ENCODE measurements at regions not wholly inside any gene's neighbourhood (a gene's known extent, or its start where the extent isn't known, plus 50 kb on each side); places are given as distances from the start of the nearest gene placed in this dataset.

DNA sequence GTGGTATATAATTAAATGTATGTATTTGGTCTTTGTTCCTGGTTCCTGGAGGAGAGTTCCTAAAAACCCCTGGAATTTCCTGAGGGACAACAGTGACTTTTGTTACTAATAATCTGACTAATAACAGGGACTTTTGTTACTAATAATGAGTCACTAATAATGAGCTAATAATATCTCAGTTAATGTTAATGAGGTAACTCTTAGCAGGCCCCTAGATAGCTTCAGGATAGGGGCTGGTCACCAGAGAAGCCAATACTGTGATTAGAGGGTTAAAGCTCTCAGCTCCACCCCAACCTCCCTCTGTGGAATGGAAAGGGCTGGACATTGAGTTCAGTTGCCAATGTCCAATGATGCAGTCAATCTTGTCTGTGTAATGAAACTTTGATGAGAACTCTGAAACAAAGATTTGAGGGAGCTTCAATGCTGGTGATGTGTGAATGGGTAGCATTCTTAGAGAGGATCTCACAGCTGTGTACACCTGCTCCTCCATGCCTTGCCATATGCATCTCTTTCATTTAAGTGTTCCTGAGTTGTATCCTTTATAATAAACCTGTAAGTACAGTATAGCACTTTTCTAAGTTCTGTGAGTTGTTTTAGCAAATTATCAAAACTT lies 1431.4 kb upstream of the TENM4 start:
- H3K27ac ChIP-seq (ENCODE audit: insufficient read length, low read depth, low read length): no peak overlapping the region
- Mint-ChIP-seq H3K27me3 (ENCODE audit: low read depth) (no peaks in the 10 kb centered on the region), H3K4me3 (no peak overlapping the region), H3K9me3 (no peaks in the 10 kb centered on the region), H3K36me3 (ENCODE audit: insufficient read depth in 1 of 3, low read depth in 3 of 3) (no peaks in the 10 kb centered on the region), H3K27ac (no peak overlapping the region; a peak in 1 of 7 replicates), H3K4me1 (no peaks in the 10 kb centered on the region)
- no peaks in the 10 kb centered on the region for H3K4me1 ChIP-seq (ENCODE audit: insufficient read depth, low read length)
- H3K79me1 ChIP-seq (ENCODE audit: insufficient read depth, low read depth, low read length, poor library complexity, severe bottlenecking): no peaks in the 10 kb centered on the region
- H3K56ac ChIP-seq (ENCODE audit: insufficient read length, low read depth, low read length): no peak overlapping the region
- H2BK20ac ChIP-seq (ENCODE audit: low read depth, low read length, poor library complexity, severe bottlenecking): no peak overlapping the region
- H3K27me3 ChIP-seq (ENCODE audit: insufficient read depth, low read length): no peaks in the 10 kb centered on the region
- no peak overlapping the region for H3K18ac ChIP-seq (ENCODE audit: insufficient read length, low read depth, low read length)
- no peak overlapping the region for H2AK5ac ChIP-seq (ENCODE audit: insufficient read length, low read length)
- no peak overlapping the region for H3K4me2 ChIP-seq (ENCODE audit: insufficient read depth, insufficient read length, low read length)
- no peak overlapping the region for H2BK120ac ChIP-seq (ENCODE audit: low read depth, low read length, poor library complexity, severe bottlenecking)
- no peak overlapping the region for H2BK5ac ChIP-seq (ENCODE audit: insufficient read length, low read length)
- no peak overlapping the region for H4K8ac ChIP-seq (replicated peaks; ENCODE audit: insufficient read length, low read depth, low read length)
- H2BK12ac ChIP-seq (ENCODE audit: insufficient read length, low read depth, low read length): no peak overlapping the region
- H3K9me3 ChIP-seq (ENCODE audit: control insufficient read depth, low read depth, low read length): no peaks in the 10 kb centered on the region
- H3K4ac ChIP-seq (ENCODE audit: low read depth, low read length): no peak overlapping the region
- H2AFZ ChIP-seq (ENCODE audit: low read length): no peak overlapping the region
- H3K14ac ChIP-seq (ENCODE audit: insufficient read depth, low read length): no peak overlapping the region
- DNase-seq: no peak
- no peaks in the 10 kb centered on the region for H3K23me2 ChIP-seq (ENCODE audit: insufficient read length, low read depth, low read length, poor library complexity, severe bottlenecking)
- no peak overlapping the region for H3K23ac ChIP-seq (ENCODE audit: insufficient read length, low read depth, low read length)
- H3K79me2 ChIP-seq (ENCODE audit: insufficient read depth, low read length): no peaks in the 10 kb centered on the region
- TF ChIP-seq, protein P1, sequence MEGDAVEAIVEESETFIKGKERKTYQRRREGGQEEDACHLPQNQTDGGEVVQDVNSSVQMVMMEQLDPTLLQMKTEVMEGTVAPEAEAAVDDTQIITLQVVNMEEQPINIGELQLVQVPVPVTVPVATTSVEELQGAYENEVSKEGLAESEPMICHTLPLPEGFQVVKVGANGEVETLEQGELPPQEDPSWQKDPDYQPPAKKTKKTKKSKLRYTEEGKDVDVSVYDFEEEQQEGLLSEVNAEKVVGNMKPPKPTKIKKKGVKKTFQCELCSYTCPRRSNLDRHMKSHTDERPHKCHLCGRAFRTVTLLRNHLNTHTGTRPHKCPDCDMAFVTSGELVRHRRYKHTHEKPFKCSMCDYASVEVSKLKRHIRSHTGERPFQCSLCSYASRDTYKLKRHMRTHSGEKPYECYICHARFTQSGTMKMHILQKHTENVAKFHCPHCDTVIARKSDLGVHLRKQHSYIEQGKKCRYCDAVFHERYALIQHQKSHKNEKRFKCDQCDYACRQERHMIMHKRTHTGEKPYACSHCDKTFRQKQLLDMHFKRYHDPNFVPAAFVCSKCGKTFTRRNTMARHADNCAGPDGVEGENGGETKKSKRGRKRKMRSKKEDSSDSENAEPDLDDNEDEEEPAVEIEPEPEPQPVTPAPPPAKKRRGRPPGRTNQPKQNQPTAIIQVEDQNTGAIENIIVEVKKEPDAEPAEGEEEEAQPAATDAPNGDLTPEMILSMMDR (conservative IDR thresholded peaks at IDR 0.05): no peak
- H2BK15ac ChIP-seq (ENCODE audit: low read depth, low read length): no peak overlapping the region
- H3K9ac ChIP-seq (ENCODE audit: extremely low read depth, insufficient read length, low read length): no peak overlapping the region
- no peak overlapping the region for H4K91ac ChIP-seq (ENCODE audit: insufficient read length, low read depth, low read length)
- no peaks in the 10 kb centered on the region for H4K20me1 ChIP-seq (ENCODE audit: control insufficient read depth, insufficient read depth, insufficient read length)
- H3T11ph ChIP-seq (ENCODE audit: low read length): no peak overlapping the region
- no peak overlapping the region for H4K5ac ChIP-seq (ENCODE audit: insufficient read length, low read depth, low read length)

Measured in H9 (cell line).